ENCODE measurements at regions not wholly inside any gene's neighbourhood (a gene's known extent, or its start where the extent isn't known, plus 50 kb on each side); places are given as distances from the start of the nearest gene placed in this dataset.

- Mint-ChIP-seq H3K27ac (no peak overlapping the region), H3K4me1 (no peaks in the 10 kb centered on the region), H3K9me3 (no peaks in the 10 kb centered on the region), H3K4me3 (no peak overlapping the region), H3K27me3 (ENCODE audit: insufficient read depth, low read depth) (no peaks in the 10 kb centered on the region), H3K36me3 (no peaks in the 10 kb centered on the region)
- H3K79me2 ChIP-seq (ENCODE audit: low read depth): no peaks in the 10 kb centered on the region
- H2AFZ ChIP-seq (replicated peaks): no peak overlapping the region
- H4K20me1 ChIP-seq (ENCODE audit: low read depth): no peaks in the 10 kb centered on the region
- H3K27me3 ChIP-seq: no peaks in the 10 kb centered on the region
- no peak overlapping the region for H3K9ac ChIP-seq
- H3F3A ChIP-seq (ENCODE audit: low read depth): no peaks in the 10 kb centered on the region
- H3K4me2 ChIP-seq: no peak overlapping the region
- H3K36me3 ChIP-seq: no peaks in the 10 kb centered on the region
- no peak for DNase-seq (ENCODE audit: low spot score)
- H3K9me3 ChIP-seq (ENCODE audit: low read depth): no peaks in the 10 kb centered on the region
- H3K4me3 ChIP-seq: no peak overlapping the region
- H3K4me1 ChIP-seq: no peaks in the 10 kb centered on the region
- TF ChIP-seq, protein P1, sequence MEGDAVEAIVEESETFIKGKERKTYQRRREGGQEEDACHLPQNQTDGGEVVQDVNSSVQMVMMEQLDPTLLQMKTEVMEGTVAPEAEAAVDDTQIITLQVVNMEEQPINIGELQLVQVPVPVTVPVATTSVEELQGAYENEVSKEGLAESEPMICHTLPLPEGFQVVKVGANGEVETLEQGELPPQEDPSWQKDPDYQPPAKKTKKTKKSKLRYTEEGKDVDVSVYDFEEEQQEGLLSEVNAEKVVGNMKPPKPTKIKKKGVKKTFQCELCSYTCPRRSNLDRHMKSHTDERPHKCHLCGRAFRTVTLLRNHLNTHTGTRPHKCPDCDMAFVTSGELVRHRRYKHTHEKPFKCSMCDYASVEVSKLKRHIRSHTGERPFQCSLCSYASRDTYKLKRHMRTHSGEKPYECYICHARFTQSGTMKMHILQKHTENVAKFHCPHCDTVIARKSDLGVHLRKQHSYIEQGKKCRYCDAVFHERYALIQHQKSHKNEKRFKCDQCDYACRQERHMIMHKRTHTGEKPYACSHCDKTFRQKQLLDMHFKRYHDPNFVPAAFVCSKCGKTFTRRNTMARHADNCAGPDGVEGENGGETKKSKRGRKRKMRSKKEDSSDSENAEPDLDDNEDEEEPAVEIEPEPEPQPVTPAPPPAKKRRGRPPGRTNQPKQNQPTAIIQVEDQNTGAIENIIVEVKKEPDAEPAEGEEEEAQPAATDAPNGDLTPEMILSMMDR (IDR thresholded peaks at IDR 0.05): no peak
- TF ChIP-seq EZH2phosphoT487 (IDR thresholded peaks at IDR 0.05) (no peak), EZH2 (IDR thresholded peaks at IDR 0.05) (no peak)
- H3K27ac ChIP-seq: no peak overlapping the region
Observed at GRCh38 chr5:13412040-13412595, 532.4 kb downstream of the DNAH5 start.

DNA sequence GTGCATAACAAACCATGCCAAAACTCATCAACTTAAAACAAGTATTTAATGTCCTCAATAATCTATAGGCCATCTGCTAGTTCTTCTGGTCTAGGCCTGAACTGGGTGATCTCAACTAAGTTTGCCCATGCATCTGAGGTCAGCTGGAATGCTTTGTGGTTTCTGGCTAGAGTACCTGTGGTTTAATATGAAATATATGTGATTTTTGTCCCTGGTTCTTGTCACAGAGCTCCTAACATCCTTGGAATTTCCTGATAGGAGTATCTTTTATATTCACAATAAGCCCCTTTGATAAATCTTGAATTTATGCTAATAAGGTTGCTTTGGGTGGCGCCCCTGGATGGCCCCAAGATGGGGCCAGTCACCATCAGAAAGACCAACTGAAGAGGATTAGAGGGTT lies 535.9 kb downstream of the DNAH5 start:
- no peak for TF ChIP-seq EZH2phosphoT487 (IDR thresholded peaks at IDR 0.05)
- TF ChIP-seq EZH2 (IDR thresholded peaks at IDR 0.05): no peak
- TF ChIP-seq, protein P1 (IDR thresholded peaks at IDR 0.05): no peak
- Mint-ChIP-seq H3K27me3 (ENCODE audit: insufficient read depth, low read depth) (no peaks in the 10 kb centered on the region), H3K4me1 (peaks cover 3% of the 10 kb centered on the region), H3K4me3 (no peak overlapping the region), H3K36me3 (no peaks in the 10 kb centered on the region), H3K27ac (no peak overlapping the region), H3K9me3 (no peaks in the 10 kb centered on the region)
- Histone ChIP-seq H3K27me3 (no peaks in the 10 kb centered on the region), H3K4me3 (no peak overlapping the region), H3K36me3 (no peaks in the 10 kb centered on the region), H3K9ac (no peak overlapping the region), H3K9me3 (ENCODE audit: low read depth) (no peaks in the 10 kb centered on the region), H3K4me2 (no peak overlapping the region), H3K4me1 (no peaks in the 10 kb centered on the region), H3K27ac (no peak overlapping the region), H4K20me1 (ENCODE audit: low read depth) (no peaks in the 10 kb centered on the region), H3F3A (ENCODE audit: low read depth) (no peaks in the 10 kb centered on the region), H3K79me2 (ENCODE audit: low read depth) (no peaks in the 10 kb centered on the region), H2AFZ (replicated peaks) (no peak overlapping the region)
- DNase-seq (ENCODE audit: low spot score): no peak

DNA sequence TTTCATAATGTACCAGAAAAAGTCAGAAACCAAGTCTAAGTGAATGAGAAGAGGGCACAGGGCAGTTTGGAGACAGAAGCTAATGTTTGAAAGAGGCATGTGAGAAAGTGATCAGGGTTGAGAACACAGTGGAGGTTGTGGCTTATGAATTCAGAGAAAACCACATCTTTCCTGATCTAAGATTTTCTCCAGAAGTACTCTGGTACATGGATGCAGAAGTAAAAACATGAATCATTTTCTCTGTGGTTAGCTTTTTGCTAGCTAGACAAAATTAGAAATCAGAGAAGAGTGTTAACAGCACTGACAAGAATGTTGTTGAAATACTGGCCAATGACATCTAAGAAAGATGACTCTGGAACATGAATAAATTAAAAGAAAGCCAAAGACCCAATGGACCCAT lies 541.1 kb downstream of the DNAH5 start:
- Histone ChIP-seq H3K4me3 (no peak overlapping the region), H4K20me1 (ENCODE audit: low read depth) (no peaks in the 10 kb centered on the region), H3K9ac (no peak overlapping the region), H3K27me3 (no peaks in the 10 kb centered on the region), H3K4me1 (no peaks in the 10 kb centered on the region), H3K79me2 (ENCODE audit: low read depth) (no peaks in the 10 kb centered on the region), H3K4me2 (no peak overlapping the region), H2AFZ (replicated peaks) (no peak overlapping the region), H3K36me3 (no peaks in the 10 kb centered on the region), H3K9me3 (ENCODE audit: low read depth) (no peaks in the 10 kb centered on the region), H3F3A (ENCODE audit: low read depth) (no peaks in the 10 kb centered on the region), H3K27ac (no peak overlapping the region)
- Mint-ChIP-seq H3K4me3 (no peak overlapping the region), H3K36me3 (no peaks in the 10 kb centered on the region), H3K27ac (no peak overlapping the region), H3K9me3 (no peaks in the 10 kb centered on the region), H3K4me1 (peaks cover 4% of the 10 kb centered on the region), H3K27me3 (ENCODE audit: insufficient read depth, low read depth) (no peaks in the 10 kb centered on the region)
- no peak for TF ChIP-seq EZH2 (IDR thresholded peaks at IDR 0.05)
- TF ChIP-seq, protein P1 (IDR thresholded peaks at IDR 0.05): no peak
- no peak for TF ChIP-seq EZH2phosphoT487 (IDR thresholded peaks at IDR 0.05)
- no peak for DNase-seq (ENCODE audit: low spot score)
